H1 (cell line): ENCODE measurements at regions not wholly inside any gene's neighbourhood (a gene's known extent, or its start where the extent isn't known, plus 50 kb on each side); places are given as distances from the start of the nearest gene placed in this dataset.

Experiments
- CTCF ChIA-PET: fragments of 300-600 bp; sonication (Branson Sonifier 250); formaldehyde crosslinking; loops from one replicate; lab custom pipeline; 2021; ENCODE audit not compliant: partially characterized antibody; lab: Charles Lee
- POLR2A ChIA-PET: fragments of 300-600 bp; sonication (Branson Sonifier 250); formaldehyde crosslinking; loops from one replicate; lab custom pipeline; 2021; ENCODE audit warnings: inconsistent platforms; ENCODE audit not compliant: partially characterized antibody; lab: Charles Lee
- DNase-seq, 2 experiments: peaks; one replicate each; pipeline versions ENCODE4 v3.0.0 to v3.0.0-alpha.2; 2010 to 2022; ENCODE audit warnings: low spot score in 2 of 2, low read depth in 1 of 2, mixed read lengths in 1 of 2
- FAIRE-seq: peaks from 2 replicates; lab custom pipeline; 2011; peaks lifted over from hg19 to GRCh38; lab: Jason Lieb, UNC
- H2AFZ ChIP-seq: 2 replicates; pipeline ENCODE4 v1.8.1; 2012; ENCODE audit warnings: low read length, inconsistent platforms
- H2AK5ac ChIP-seq: 2 replicates; pipeline ENCODE4 v1.6.1; 2013; ENCODE audit warnings: low read depth, low read length
- H2BK120ac ChIP-seq: replicated peaks from 2 replicates; pipeline ENCODE3; 2013; ENCODE audit warnings: low read depth, low read length, inconsistent platforms
- H2BK12ac ChIP-seq: 2 replicates; pipeline ENCODE4 v1.6.1; 2013; ENCODE audit warnings: low read depth, low read length
- H2BK15ac ChIP-seq: 2 replicates; pipeline ENCODE4 v1.6.1; 2013; ENCODE audit warnings: low read length
- H2BK20ac ChIP-seq: 2 replicates; pipeline ENCODE4 v1.6.1; 2013; ENCODE audit warnings: low read length
- H2BK5ac ChIP-seq: 2 replicates; pipeline ENCODE4 v1.6.1; 2013; ENCODE audit warnings: low read depth, low read length
- H3K14ac ChIP-seq: 2 replicates; pipeline ENCODE4 v1.6.1; 2013; ENCODE audit warnings: inconsistent platforms; ENCODE audit not compliant: insufficient read length
- H3K18ac ChIP-seq: 2 replicates; pipeline ENCODE4 v1.6.1; 2013; ENCODE audit warnings: low read length; ENCODE audit errors: extremely low read depth
- H3K23ac ChIP-seq: 2 replicates; pipeline ENCODE4 v1.6.1; 2013; ENCODE audit warnings: inconsistent platforms; ENCODE audit not compliant: insufficient read length
- H3K23me2 ChIP-seq: 2 replicates; pipeline ENCODE4 v1.6.1; 2013; ENCODE audit warnings: low read depth, low read length
- H3K27ac ChIP-seq: 2 replicates; pipeline ENCODE4 v1.6.1; 2011; ENCODE audit warnings: low read depth, low read length, inconsistent platforms
- H3K27me3 ChIP-seq, 4 experiments: replicated peaks in 1 of 4; 1 replicate in 1 of 4; 2 replicates in 3 of 4; pipeline versions ENCODE4 v1.6.1 to v1.8.1; 2011 to 2013; ENCODE audit warnings: low read length in 3 of 4, mild to moderate bottlenecking in 3 of 4, inconsistent platforms in 2 of 4, mixed read lengths in 2 of 4, moderate library complexity in 1 of 4; ENCODE audit not compliant: control insufficient read depth in 3 of 4, insufficient read depth in 3 of 4; ENCODE audit errors: extremely low read depth in 1 of 4
- H3K36me3 ChIP-seq, 4 experiments: 2 replicates each; pipeline versions ENCODE4 v1.6.1 to v1.8.1; 2011 to 2013; ENCODE audit warnings: mild to moderate bottlenecking in 4 of 4, low read length in 3 of 4, moderate library complexity in 2 of 4, control low read depth in 1 of 4, inconsistent platforms in 1 of 4; ENCODE audit not compliant: insufficient read depth in 4 of 4, control insufficient read depth in 2 of 4
- H3K4ac ChIP-seq: replicated peaks from 2 replicates; pipeline ENCODE3; 2013; ENCODE audit warnings: low read length, low read depth, mixed read lengths, inconsistent platforms; ENCODE audit not compliant: insufficient read length
- H3K4me1 ChIP-seq, 4 experiments: replicated peaks in 1 of 4; 1 replicate in 1 of 4; 2 replicates in 3 of 4; pipeline versions ENCODE4 v1.6.1 to v1.8.1; 2011 to 2013; ENCODE audit warnings: low read length in 3 of 4, inconsistent platforms in 2 of 4, mixed read lengths in 1 of 4; ENCODE audit not compliant: insufficient read depth in 4 of 4, control insufficient read depth in 3 of 4
- H3K4me2 ChIP-seq, 2 experiments: 2 replicates each; pipeline versions ENCODE4 v1.6.1 to v1.8.1; 2011 to 2013; ENCODE audit warnings: low read depth in 2 of 2, low read length in 2 of 2, control low read depth in 1 of 2, inconsistent platforms in 1 of 2, mild to moderate bottlenecking in 1 of 2; ENCODE audit not compliant: insufficient read depth in 1 of 2
- H3K4me3 ChIP-seq, 4 experiments: fragments of 200-600, 300-600 bp in 1 of 4; sonication (generic), shearing (Covaris generic), sonication (Bioruptor Twin) in 1 of 4; 2 replicates each; pipeline versions ENCODE4 v1.5.1 to v1.8.1; 2011 to 2016; ENCODE audit warnings: low read length in 4 of 4, low read depth in 3 of 4, control low read depth in 2 of 4, inconsistent platforms in 2 of 4, mild to moderate bottlenecking in 2 of 4, mixed read lengths in 1 of 4, moderate library complexity in 1 of 4; ENCODE audit not compliant: insufficient read depth in 2 of 4; ENCODE audit errors: extremely low read depth in 1 of 4
- H3K56ac ChIP-seq: replicated peaks from 2 replicates; pipeline ENCODE3; 2013; ENCODE audit warnings: low read depth, mild to moderate bottlenecking, mixed read lengths, low read length, inconsistent platforms; ENCODE audit not compliant: insufficient read length
- H3K79me1 ChIP-seq: 2 replicates; pipeline ENCODE4 v1.6.1; 2013; ENCODE audit warnings: low read depth, low read length, control low read depth
- H3K79me2 ChIP-seq, 2 experiments: 2 replicates each; pipeline versions ENCODE4 v1.6.1 to v1.8.1; 2012 to 2013; ENCODE audit warnings: low read length in 2 of 2, mild to moderate bottlenecking in 2 of 2, inconsistent platforms in 1 of 2; ENCODE audit not compliant: insufficient read depth in 2 of 2, control insufficient read depth in 1 of 2
- H3K9ac ChIP-seq, 4 experiments: replicated peaks in 1 of 4; 1 replicate in 1 of 4; 2 replicates in 3 of 4; pipeline versions ENCODE4 v1.6.1 to v1.8.1; 2011 to 2013; ENCODE audit warnings: low read depth in 3 of 4, low read length in 3 of 4, control low read depth in 2 of 4, mild to moderate bottlenecking in 2 of 4, moderate library complexity in 2 of 4, inconsistent platforms in 1 of 4; ENCODE audit errors: extremely low read depth in 1 of 4
- H3K9me3 ChIP-seq, 2 experiments: 2 replicates each; pipeline versions ENCODE4 v1.6.1 to v1.8.1; 2012 to 2013; ENCODE audit warnings: mild to moderate bottlenecking in 2 of 2, moderate library complexity in 2 of 2, control low read depth in 1 of 2, inconsistent platforms in 1 of 2, low read depth in 1 of 2, low read length in 1 of 2, mixed read lengths in 1 of 2; ENCODE audit not compliant: insufficient read depth in 2 of 2
- H4K20me1 ChIP-seq, 2 experiments: replicated peaks in 1 of 2; 2 replicates each; pipeline versions ENCODE3 to v1.8.1; 2011 to 2013; ENCODE audit warnings: inconsistent platforms in 2 of 2, low read length in 2 of 2, mild to moderate bottlenecking in 1 of 2; ENCODE audit not compliant: insufficient read depth in 2 of 2, control insufficient read depth in 1 of 2
- H4K5ac ChIP-seq: 2 replicates; pipeline ENCODE4 v1.6.1; 2013; ENCODE audit warnings: low read length, low read depth, mixed read lengths, inconsistent platforms; ENCODE audit not compliant: insufficient read length
- H4K8ac ChIP-seq: 2 replicates; pipeline ENCODE4 v1.8.0; 2013; ENCODE audit warnings: mild to moderate bottlenecking, moderate library complexity, low read length, inconsistent platforms; ENCODE audit not compliant: insufficient read depth; ENCODE audit errors: extremely low read depth
- H4K91ac ChIP-seq: replicated peaks from 2 replicates; pipeline ENCODE3; 2013; ENCODE audit warnings: low read length, mixed read lengths, inconsistent platforms; ENCODE audit not compliant: insufficient read length
- BCL11A ChIP-seq, 2 experiments: IDR thresholded peaks; one replicate each; pipeline ENCODE4 v1.6.1; 2011; ENCODE audit warnings: low read depth in 2 of 2, low read length in 2 of 2, mild to moderate bottlenecking in 2 of 2
- CBX5 ChIP-seq: fragments of 300-800, 300-1000 bp; sonication (generic); IDR thresholded peaks from 2 replicates; pipeline ENCODE4 v1.7.1; 2016; ENCODE audit warnings: antibody characterized with exemption, low read length, low read depth
- SIRT6 ChIP-seq: IDR thresholded peaks from one replicate; pipeline ENCODE4 v1.7.1; 2012; ENCODE audit warnings: low read length, inconsistent platforms
- SIX5 ChIP-seq: IDR thresholded peaks from 2 replicates; pipeline ENCODE4 v1.6.1; 2011; ENCODE audit warnings: mild to moderate bottlenecking, low read depth, low read length
- TCF12 ChIP-seq: IDR thresholded peaks from 2 replicates; pipeline ENCODE4 v1.6.1; 2011; ENCODE audit warnings: low read depth, mild to moderate bottlenecking, low read length
- ZNF274 ChIP-seq: IDR thresholded peaks from 2 replicates; pipeline ENCODE4 v1.7.0; 2012; ENCODE audit warnings: low read length, borderline replicate concordance; ENCODE audit errors: extremely low read depth
- whole genome bisulfite sequencing, 2 experiments: shearing (Covaris generic) in 1 of 2; methylation state at CpG; one replicate each; pipeline versions ENCODE4 v1.1.6 to v1.1.7; 2013 to 2015; ENCODE audit warnings: low lambda C conversion rate in 2 of 2, mixed read lengths in 2 of 2, inconsistent platforms in 1 of 2, low coverage in 1 of 2, missing lambda C conversion rate in 1 of 2; ENCODE audit not compliant: insufficient replicate concordance in 2 of 2, insufficient coverage in 1 of 2, insufficient read length in 1 of 2; ENCODE audit errors: extremely low coverage in 1 of 2, missing lambda C conversion rate in 1 of 2; 5-methylcytosine and 5-hydroxymethylcytosine counted together

DNA sequence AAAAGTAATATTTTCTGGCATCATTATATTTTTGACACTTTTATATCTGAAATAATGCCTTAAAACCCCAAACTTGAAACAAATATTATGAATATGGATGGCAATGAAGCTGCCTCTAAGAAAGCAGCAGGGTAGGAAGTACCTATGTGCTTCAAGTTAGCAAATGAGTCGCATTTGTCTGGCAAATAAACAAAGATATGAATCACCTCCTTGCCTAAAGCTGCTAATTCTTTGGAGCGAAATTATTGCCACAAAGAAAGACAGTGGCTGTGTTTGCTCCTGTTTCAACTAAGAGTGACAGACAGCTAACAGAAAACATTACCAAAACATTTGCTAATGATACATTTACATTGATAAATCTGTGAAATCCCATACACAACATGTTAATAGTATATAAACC, 854.9 kb downstream of the RPS29 start:
- no peak overlapping the region for H3K27ac ChIP-seq
- no peaks in the 10 kb centered on the region for H3K79me1 ChIP-seq
- H3K79me2 ChIP-seq: no peaks in the 10 kb centered on the region
- no peak overlapping the region for H3K4me3 ChIP-seq
- no peak overlapping the region for H3K23ac ChIP-seq
- DNase-seq (no peak), FAIRE-seq (no peak)
- H3K4me2 ChIP-seq: no peak overlapping the region
- no peak overlapping the region for H3K18ac ChIP-seq
- H3K4ac ChIP-seq: no peak overlapping the region
- no peak overlapping the region for H4K5ac ChIP-seq
- H3K27me3 ChIP-seq: no peaks in the 10 kb centered on the region
- no peaks in the 10 kb centered on the region for H3K23me2 ChIP-seq
- H3K14ac ChIP-seq: no peak overlapping the region
- POLR2A ChIA-PET: no interaction called here
- H2BK20ac ChIP-seq: no peak overlapping the region
- CTCF ChIA-PET: no interaction called here
- TF ChIP-seq TCF12 (no peak), CBX5 (no peak), SIX5 (no peak), ZNF274 (no peak), SIRT6 (no peak), BCL11A (IDR thresholded peaks at IDR 0.05; ENCODE audit: low read depth in 2 of 2, low read length in 2 of 2) (no peak)
- TF ChIP-seq, all 59 proteins: peak for 0
- H2AK5ac ChIP-seq: no peak overlapping the region
- WGBS, 2 experiments: 95% methylated on average over 2 of the region's 2 CpGs; no CpG with 5 or more reads in 1 of the 2 experiments
- no peak overlapping the region for H2BK12ac ChIP-seq
- H4K8ac ChIP-seq: no peak overlapping the region
- H3K4me1 ChIP-seq: no peaks in the 10 kb centered on the region
- no peak overlapping the region for H4K91ac ChIP-seq
- peaks cover 17 to 25% of the 10 kb centered on the region in 2 experiments for H3K9me3 ChIP-seq
- H2AFZ ChIP-seq: no peak overlapping the region
- no peak overlapping the region for H3K9ac ChIP-seq
- H2BK15ac ChIP-seq: no peak overlapping the region
- no peak overlapping the region for H2BK5ac ChIP-seq
- no peaks in the 10 kb centered on the region; a peak in 1 of 8 replicates for H3K36me3 ChIP-seq
- no peak overlapping the region for H2BK120ac ChIP-seq
- no peaks in the 10 kb centered on the region for H4K20me1 ChIP-seq
- H3K56ac ChIP-seq: no peak overlapping the region
